Gastrocnemius medialis (tissue), 4 donors: ENCODE measurements at regions not wholly inside any gene's neighbourhood (a gene's known extent, or its start where the extent isn't known, plus 50 kb on each side); places are given as distances from the start of the nearest gene placed in this dataset.

Experiments
- ATAC-seq, 2 donors: fragments of 150-250 bp; one replicate each; pipeline ENCODE4 v1.9.1; 2016
- DNase-seq, 2 donors: peaks; one replicate each; pipeline ENCODE4 v3.0.0-alpha.2; 2019
- H3K27ac ChIP-seq, 4 donors: fragments of 200-600 bp; sonication (generic); 1 replicate in 1 of 4; 2 replicates in 3 of 4; pipeline ENCODE4 v1.5.1; 2016 to 2018; ENCODE audit warnings: mild to moderate bottlenecking in 2 of 4, moderate library complexity in 1 of 4
- H3K27me3 ChIP-seq, 3 donors: fragments of 200-600 bp; sonication (generic) in 2 of 3; 1 replicate in 1 of 3; 2 replicates in 2 of 3; pipeline versions ENCODE4 v1.5.1 to v1.6.0; 2016 to 2019; ENCODE audit warnings: mild to moderate bottlenecking in 1 of 3, moderate library complexity in 1 of 3
- H3K36me3 ChIP-seq, 2 donors: fragments of 200-600 bp; sonication (generic) in 1 of 2; one replicate each; pipeline ENCODE4 v1.5.1; 2017 to 2018
- H3K4me1 ChIP-seq, 2 donors: fragments of 200-600 bp; sonication (generic) in 1 of 2; one replicate each; pipeline ENCODE4 v1.5.1; 2016 to 2017; ENCODE audit warnings: mild to moderate bottlenecking in 2 of 2
- H3K4me3 ChIP-seq, 4 donors: fragments of 200-600 bp; sonication (generic) in 3 of 4; 1 replicate in 1 of 4; 2 replicates in 3 of 4; pipeline ENCODE4 v1.5.1; 2016 to 2019; ENCODE audit warnings: mild to moderate bottlenecking in 2 of 4
- H3K9me3 ChIP-seq, 3 donors: fragments of 200-600 bp; sonication (generic) in 2 of 3; 1 replicate in 1 of 3; 2 replicates in 2 of 3; pipeline ENCODE4 v1.5.1; 2016 to 2019
- CTCF ChIP-seq, 5 experiments: fragments of 450-650 bp in 3 of 5; fragments of 200-600 bp in 2 of 5; sonication (generic) in 2 of 5; IDR thresholded peaks in 4 of 5; conservative IDR thresholded peaks in 1 of 5; 1 replicate in 4 of 5; 2 replicates in 1 of 5; pipeline ENCODE4 v1.5.1; 2016 to 2019; ENCODE audit warnings: antibody characterized with exemption in 5 of 5, mild to moderate bottlenecking in 3 of 5, moderate library complexity in 3 of 5
- POLR2A ChIP-seq, 2 donors: fragments of 450-650 bp; IDR thresholded peaks; one replicate each; pipeline ENCODE4 v1.6.1; 2017; ENCODE audit warnings: antibody characterized with exemption in 2 of 2, mild to moderate bottlenecking in 2 of 2, moderate library complexity in 2 of 2
- in situ Hi-C, 4 donors: fragments of 200-750 bp; cut with MboI; loops; one replicate each; pipeline versions ENCODE4 v1.15.0 to v1.8.0; 2017; ENCODE audit warnings: low sequenced_read_pairs in 4 of 4
- intact Hi-C: fragments of 100-400 bp; cut with DNase I; formaldehyde crosslinking; loops from one replicate; pipeline ENCODE4 v1.15.1; 2023; ENCODE audit warnings: low total_unique reads

GRCh38 chr5:8396756-8397155 lies 527.8 kb downstream of the MTRR start:
- H3K36me3 ChIP-seq = no peaks in the 10 kb centered on the region
- no peaks in the 10 kb centered on the region for H3K4me1 ChIP-seq
- H3K4me3 ChIP-seq = no peak overlapping the region
- ATAC-seq (no peak), DNase-seq (no peak)
- intact Hi-C loops (no loop called here), in situ Hi-C loops (no loop called here)
- H3K27me3 ChIP-seq = no peaks in the 10 kb centered on the region
- H3K27ac ChIP-seq = no peak overlapping the region
- no peaks in the 10 kb centered on the region for H3K9me3 ChIP-seq
- TF ChIP-seq POLR2A (IDR thresholded peaks at IDR 0.05) (no peak), CTCF (IDR thresholded peaks at IDR 0.05 in 4 of 5, conservative IDR thresholded peaks at IDR 0.05 in 1 of 5) (no peak)

- intact Hi-C loops = no loop called here
- H3K4me3 ChIP-seq = no peak overlapping the region
- DNase-seq (no peak), ATAC-seq (no peak)
- H3K27me3 ChIP-seq = no peaks in the 10 kb centered on the region
- TF ChIP-seq POLR2A (IDR thresholded peaks at IDR 0.05) (no peak), CTCF (IDR thresholded peaks at IDR 0.05 in 4 of 5, conservative IDR thresholded peaks at IDR 0.05 in 1 of 5) (no peak)
- no peak overlapping the region for H3K27ac ChIP-seq
- no peaks in the 10 kb centered on the region for H3K9me3 ChIP-seq
- H3K36me3 ChIP-seq = no peaks in the 10 kb centered on the region
- in situ Hi-C loops = no loop called here
- no peaks in the 10 kb centered on the region for H3K4me1 ChIP-seq
Measured at GRCh38 chr5:8399471-8399870, 530.5 kb downstream of the MTRR start.

GRCh38 chr5:8408258-8408657 lies 539.3 kb downstream of the MTRR start:
- ATAC-seq (no peak), DNase-seq (no peak)
- intact Hi-C loops = no loop called here
- Histone ChIP-seq H3K9me3 (no peaks in the 10 kb centered on the region), H3K36me3 (no peaks in the 10 kb centered on the region), H3K4me1 (no peaks in the 10 kb centered on the region), H3K27me3 (no peaks in the 10 kb centered on the region), H3K27ac (no peak overlapping the region), H3K4me3 (no peak overlapping the region)
- in situ Hi-C loops = no loop called here
- TF ChIP-seq POLR2A (IDR thresholded peaks at IDR 0.05) (no peak), CTCF (IDR thresholded peaks at IDR 0.05 in 4 of 5, conservative IDR thresholded peaks at IDR 0.05 in 1 of 5) (no peak)

- no peaks in the 10 kb centered on the region for H3K4me1 ChIP-seq
- ATAC-seq = no peak
- no peak for TF ChIP-seq CTCF (IDR thresholded peaks at IDR 0.05 in 4 of 5, conservative IDR thresholded peaks at IDR 0.05 in 1 of 5)
- TF ChIP-seq POLR2A (IDR thresholded peaks at IDR 0.05) = no peak
- H3K4me3 ChIP-seq = no peak overlapping the region
- no peaks in the 10 kb centered on the region for H3K36me3 ChIP-seq
- in situ Hi-C loops = no loop called here
- intact Hi-C loops = no loop called here
- H3K9me3 ChIP-seq = no peaks in the 10 kb centered on the region
- H3K27ac ChIP-seq = no peak overlapping the region
- no peak for DNase-seq
- H3K27me3 ChIP-seq = no peaks in the 10 kb centered on the region
Measured at GRCh38 chr5:8410618-8411017, 541.7 kb downstream of the MTRR start.

- no peak overlapping the region for H3K4me3 ChIP-seq
- in situ Hi-C loops = no loop called here
- no peak for DNase-seq
- ATAC-seq = no peak
- no peaks in the 10 kb centered on the region for H3K27me3 ChIP-seq
- intact Hi-C loops = no loop called here
- TF ChIP-seq POLR2A (IDR thresholded peaks at IDR 0.05) (no peak), CTCF (IDR thresholded peaks at IDR 0.05 in 4 of 5, conservative IDR thresholded peaks at IDR 0.05 in 1 of 5) (no peak)
- no peaks in the 10 kb centered on the region for H3K4me1 ChIP-seq
- H3K9me3 ChIP-seq = no peaks in the 10 kb centered on the region
- H3K27ac ChIP-seq = no peak overlapping the region
- H3K36me3 ChIP-seq = no peaks in the 10 kb centered on the region
Measured at GRCh38 chr5:8413975-8414374, 545.0 kb downstream of the MTRR start.
